ENCODE measurements at regions not wholly inside any gene's neighbourhood (a gene's known extent, or its start where the extent isn't known, plus 50 kb on each side); places are given as distances from the start of the nearest gene placed in this dataset.
"Not testable (repeated sequence)": the region's sequence is repeated elsewhere in the genome, so short reads cannot be mapped to it uniquely, and the experiment has no call there.

- Histone ChIP-seq H3K4me1 (ENCODE audit: control insufficient read depth in 2 of 2, insufficient read depth in 1 of 2, low read depth in 1 of 2, low read length in 2 of 2) (no peaks in the 10 kb centered on the region), H3K23ac (ENCODE audit: low read depth, low read length, poor library complexity) (no peak overlapping the region), H4K91ac (ENCODE audit: low read depth, low read length, poor library complexity) (no peak overlapping the region), H3K36me3 (replicated peaks in 1 of 2; ENCODE audit: control insufficient read depth in 2 of 2, insufficient read depth in 2 of 2, low read length in 2 of 2) (no peaks in the 10 kb centered on the region), H3K9ac (ENCODE audit: low read depth, low read length, poor library complexity) (no peak overlapping the region), H3K27me3 (ENCODE audit: control insufficient read depth in 3 of 3, insufficient read depth in 3 of 3, low read depth in 1 of 3, low read length in 3 of 3) (no peaks in the 10 kb centered on the region), H3K9me3 (replicated peaks in 1 of 2; ENCODE audit: control insufficient read depth in 2 of 2, insufficient read depth in 1 of 2, low read depth in 1 of 2, low read length in 2 of 2) (no peaks in the 10 kb centered on the region), H3K4me3 (ENCODE audit: low read length in 2 of 2) (no peak overlapping the region), H3K4me2 (ENCODE audit: insufficient read depth, low read length, poor library complexity, severe bottlenecking) (no peak overlapping the region), H2BK15ac (ENCODE audit: low read length) (no peak overlapping the region), H2AFZ (ENCODE audit: low read length) (no peak overlapping the region), H3K79me1 (ENCODE audit: low read depth, low read length) (no peaks in the 10 kb centered on the region), H2AK5ac (ENCODE audit: low read depth, low read length) (no peak overlapping the region), H3K14ac (ENCODE audit: low read length) (no peak overlapping the region), H2BK5ac (ENCODE audit: low read length) (no peak overlapping the region), H3K4ac (ENCODE audit: low read length) (no peak overlapping the region), H3K27ac (replicated peaks; ENCODE audit: low read length) (no peak overlapping the region), H4K8ac (ENCODE audit: low read depth, low read length) (no peak overlapping the region), H2BK120ac (ENCODE audit: low read depth, low read length) (no peak overlapping the region), H3K18ac (ENCODE audit: low read length) (no peak overlapping the region), H2BK12ac (ENCODE audit: low read length) (no peak overlapping the region)
- no peak for DNase-seq (ENCODE audit: low spot score)
- WGBS, 2 donors (ENCODE audit: extremely low coverage in 2 of 2, insufficient read length in 2 of 2, insufficient replicate concordance in 1 of 2), result no CpG with 5 or more reads among the region's 4 CpGs
Observed at GRCh38 chr18:60019463-60019840, 119.7 kb downstream of the PMAIP1 start.

DNA sequence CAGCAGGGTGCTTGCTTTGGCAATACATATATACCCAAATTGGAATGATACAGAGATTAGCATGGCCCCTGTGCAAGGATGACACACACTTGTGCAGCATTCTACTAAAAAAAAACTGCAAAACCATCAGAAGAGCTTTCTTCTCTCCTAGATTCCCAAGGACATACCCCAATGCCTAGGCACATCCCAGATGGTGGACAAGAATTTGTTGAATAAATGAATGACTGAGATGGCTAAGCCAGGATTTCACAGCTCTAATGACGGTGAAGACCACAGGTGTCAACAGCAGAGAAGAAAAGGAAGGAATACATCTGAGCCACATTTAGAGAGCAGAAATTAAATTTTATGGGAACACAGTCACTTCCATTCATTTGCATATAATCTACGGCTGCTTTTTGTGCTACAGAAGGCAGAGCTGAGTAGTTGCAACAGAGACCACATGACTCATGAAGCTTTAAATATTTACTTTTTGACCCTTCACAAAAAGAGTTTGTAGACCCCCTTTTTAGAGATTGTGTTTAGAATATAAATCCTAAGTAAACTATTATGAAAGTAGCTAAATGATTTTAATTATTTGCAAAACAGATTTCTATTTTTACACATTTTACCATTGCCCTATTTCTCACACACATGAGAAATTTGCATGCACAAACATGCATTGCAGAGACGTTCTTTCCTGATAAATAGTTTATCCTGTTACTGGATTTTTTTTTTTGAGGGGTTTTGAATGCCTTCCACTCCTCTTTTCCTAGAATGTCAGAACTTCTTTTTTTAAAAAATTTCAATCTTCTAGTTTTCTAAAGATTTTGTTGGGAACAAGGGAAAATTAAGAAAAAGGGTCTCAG, 119.0 kb downstream of the PMAIP1 start:
- no peak overlapping the region for H2BK120ac ChIP-seq (ENCODE audit: low read depth, low read length)
- WGBS, 2 donors (ENCODE audit: extremely low coverage in 2 of 2, insufficient read length in 2 of 2, insufficient replicate concordance in 1 of 2), result no CpG with 5 or more reads among the region's 3 CpGs
- no peak overlapping the region for H3K18ac ChIP-seq (ENCODE audit: low read length)
- H3K14ac ChIP-seq (ENCODE audit: low read length), result no peak overlapping the region
- no peak overlapping the region for H4K8ac ChIP-seq (ENCODE audit: low read depth, low read length)
- H3K36me3 ChIP-seq (replicated peaks in 1 of 2; ENCODE audit: control insufficient read depth in 2 of 2, insufficient read depth in 2 of 2, low read length in 2 of 2), result no peaks in the 10 kb centered on the region
- H2BK5ac ChIP-seq (ENCODE audit: low read length), result no peak overlapping the region
- H3K4me3 ChIP-seq (ENCODE audit: low read length in 2 of 2), result no peak overlapping the region
- H3K27ac ChIP-seq (replicated peaks; ENCODE audit: low read length), result no peak overlapping the region
- H3K4ac ChIP-seq (ENCODE audit: low read length), result no peak overlapping the region
- H3K9me3 ChIP-seq (replicated peaks in 1 of 2; ENCODE audit: control insufficient read depth in 2 of 2, insufficient read depth in 1 of 2, low read depth in 1 of 2, low read length in 2 of 2), result no peaks in the 10 kb centered on the region
- no peak overlapping the region for H3K4me2 ChIP-seq (ENCODE audit: insufficient read depth, low read length, poor library complexity, severe bottlenecking)
- H3K27me3 ChIP-seq (ENCODE audit: control insufficient read depth in 3 of 3, insufficient read depth in 3 of 3, low read depth in 1 of 3, low read length in 3 of 3), result no peaks in the 10 kb centered on the region
- DNase-seq (ENCODE audit: low spot score), result no peak
- H3K79me1 ChIP-seq (ENCODE audit: low read depth, low read length), result no peaks in the 10 kb centered on the region
- no peak overlapping the region for H3K9ac ChIP-seq (ENCODE audit: low read depth, low read length, poor library complexity)
- no peak overlapping the region for H4K91ac ChIP-seq (ENCODE audit: low read depth, low read length, poor library complexity)
- H3K4me1 ChIP-seq (ENCODE audit: control insufficient read depth in 2 of 2, insufficient read depth in 1 of 2, low read depth in 1 of 2, low read length in 2 of 2), result no peaks in the 10 kb centered on the region
- H2AFZ ChIP-seq (ENCODE audit: low read length), result no peak overlapping the region
- H2BK15ac ChIP-seq (ENCODE audit: low read length), result no peak overlapping the region
- H3K23ac ChIP-seq (ENCODE audit: low read depth, low read length, poor library complexity), result no peak overlapping the region
- no peak overlapping the region for H2BK12ac ChIP-seq (ENCODE audit: low read length)
- H2AK5ac ChIP-seq (ENCODE audit: low read depth, low read length), result no peak overlapping the region

- H3K79me1 ChIP-seq (ENCODE audit: low read depth, low read length); H3K4me2 ChIP-seq (ENCODE audit: insufficient read depth, low read length, poor library complexity, severe bottlenecking); H4K8ac ChIP-seq (ENCODE audit: low read depth, low read length); H4K91ac ChIP-seq (ENCODE audit: low read depth, low read length, poor library complexity); H2BK12ac ChIP-seq (ENCODE audit: low read length); DNase-seq (ENCODE audit: low spot score); H2AFZ ChIP-seq (ENCODE audit: low read length); H2BK5ac ChIP-seq (ENCODE audit: low read length); H3K9ac ChIP-seq (ENCODE audit: low read depth, low read length, poor library complexity); H2BK15ac ChIP-seq (ENCODE audit: low read length); H2BK120ac ChIP-seq (ENCODE audit: low read depth, low read length); H3K27ac ChIP-seq (replicated peaks; ENCODE audit: low read length); H3K36me3 ChIP-seq (replicated peaks in 1 of 2; ENCODE audit: control insufficient read depth in 2 of 2, insufficient read depth in 2 of 2, low read length in 2 of 2); H3K23ac ChIP-seq (ENCODE audit: low read depth, low read length, poor library complexity); H2AK5ac ChIP-seq (ENCODE audit: low read depth, low read length); H3K9me3 ChIP-seq (replicated peaks in 1 of 2; ENCODE audit: control insufficient read depth in 2 of 2, insufficient read depth in 1 of 2, low read depth in 1 of 2, low read length in 2 of 2); H3K4ac ChIP-seq (ENCODE audit: low read length); H3K4me1 ChIP-seq (ENCODE audit: control insufficient read depth in 2 of 2, insufficient read depth in 1 of 2, low read depth in 1 of 2, low read length in 2 of 2); H3K18ac ChIP-seq (ENCODE audit: low read length); H3K4me3 ChIP-seq (ENCODE audit: low read length in 2 of 2); H3K14ac ChIP-seq (ENCODE audit: low read length); H3K27me3 ChIP-seq (ENCODE audit: control insufficient read depth in 3 of 3, insufficient read depth in 3 of 3, low read depth in 1 of 3, low read length in 3 of 3): not testable (repeated sequence)
- no CpG with 5 or more reads among the region's 3 CpGs for WGBS, 2 donors (ENCODE audit: extremely low coverage in 2 of 2, insufficient read length in 2 of 2, insufficient replicate concordance in 1 of 2)
Observed at GRCh38 chr18:60018134-60018533, 118.3 kb downstream of the PMAIP1 start.

DNA sequence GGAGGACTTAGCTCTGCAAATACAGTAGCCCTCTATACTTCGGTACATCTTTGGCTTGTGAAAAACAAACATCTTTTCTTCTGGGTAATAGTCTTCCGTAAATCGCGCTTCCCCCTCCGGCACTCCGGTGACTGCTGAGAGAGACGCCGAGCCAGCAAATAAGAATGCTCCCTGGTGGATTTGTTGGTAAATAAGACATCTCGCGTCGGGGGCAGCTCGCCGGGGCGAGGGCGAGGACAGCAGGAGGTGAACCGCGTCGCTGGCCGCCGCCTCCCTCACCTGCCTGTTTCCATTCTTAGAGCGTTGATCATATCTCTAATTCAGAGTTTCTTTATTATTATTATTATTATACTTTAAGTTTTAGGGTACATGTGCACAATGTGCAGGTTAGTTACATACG, 117.6 kb downstream of the PMAIP1 start:
- Histone ChIP-seq H2AFZ (ENCODE audit: low read length) (no peak overlapping the region), H2BK120ac (ENCODE audit: low read depth, low read length) (no peak overlapping the region), H4K8ac (ENCODE audit: low read depth, low read length) (no peak overlapping the region), H3K23ac (ENCODE audit: low read depth, low read length, poor library complexity) (no peak overlapping the region), H3K9ac (ENCODE audit: low read depth, low read length, poor library complexity) (no peak overlapping the region), H2BK5ac (ENCODE audit: low read length) (no peak overlapping the region), H3K9me3 (replicated peaks in 1 of 2; ENCODE audit: control insufficient read depth in 2 of 2, insufficient read depth in 1 of 2, low read depth in 1 of 2, low read length in 2 of 2) (no peaks in the 10 kb centered on the region), H2BK15ac (ENCODE audit: low read length) (no peak overlapping the region), H3K4me1 (ENCODE audit: control insufficient read depth in 2 of 2, insufficient read depth in 1 of 2, low read depth in 1 of 2, low read length in 2 of 2) (no peaks in the 10 kb centered on the region), H3K4ac (ENCODE audit: low read length) (no peak overlapping the region), H3K79me1 (ENCODE audit: low read depth, low read length) (no peaks in the 10 kb centered on the region), H3K4me2 (ENCODE audit: insufficient read depth, low read length, poor library complexity, severe bottlenecking) (no peak overlapping the region), H2BK12ac (ENCODE audit: low read length) (no peak overlapping the region), H3K27me3 (ENCODE audit: control insufficient read depth in 3 of 3, insufficient read depth in 3 of 3, low read depth in 1 of 3, low read length in 3 of 3) (no peaks in the 10 kb centered on the region), H3K14ac (ENCODE audit: low read length) (no peak overlapping the region), H3K36me3 (replicated peaks in 1 of 2; ENCODE audit: control insufficient read depth in 2 of 2, insufficient read depth in 2 of 2, low read length in 2 of 2) (no peaks in the 10 kb centered on the region), H4K91ac (ENCODE audit: low read depth, low read length, poor library complexity) (no peak overlapping the region), H2AK5ac (ENCODE audit: low read depth, low read length) (no peak overlapping the region), H3K18ac (ENCODE audit: low read length) (no peak overlapping the region), H3K27ac (replicated peaks; ENCODE audit: low read length) (no peak overlapping the region), H3K4me3 (ENCODE audit: low read length in 2 of 2) (no peak overlapping the region)
- DNase-seq (ENCODE audit: low spot score), result no peak
- WGBS, 2 donors (ENCODE audit: extremely low coverage in 2 of 2, insufficient read length in 2 of 2, insufficient replicate concordance in 1 of 2), result no CpG with 5 or more reads among the region's 22 CpGs

Data from neuronal stem cell (in vitro differentiated cells).